ENCODE measurements at regions not wholly inside any gene's neighbourhood (a gene's known extent, or its start where the extent isn't known, plus 50 kb on each side); places are given as distances from the start of the nearest gene placed in this dataset.
A peak's percentile ranks its signal among the peaks of the same experiment; 100 is the strongest.
"Not testable (repeated sequence)": the region's sequence is repeated elsewhere in the genome, so short reads cannot be mapped to it uniquely, and the experiment has no call there.

DNA sequence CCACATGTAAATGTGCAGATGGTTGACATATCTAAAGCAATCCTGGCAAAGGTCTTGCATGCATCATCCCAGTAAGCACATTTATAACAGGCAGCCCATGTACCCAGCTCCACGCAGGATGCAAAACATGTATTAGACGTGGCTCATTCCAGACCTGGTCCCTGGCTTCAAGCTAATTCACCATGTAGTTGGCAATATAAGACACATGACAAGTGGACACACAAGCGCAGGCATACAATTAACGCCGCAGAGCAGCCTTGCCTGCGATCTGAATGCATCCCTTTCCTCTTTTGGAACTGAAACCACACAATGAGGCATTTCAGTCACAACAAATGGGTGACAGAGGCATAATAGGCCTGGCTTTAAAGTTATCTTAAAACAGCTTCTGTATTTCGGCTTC is 114.5 kb upstream of the TRIM2 start:
- DNase-seq (ENCODE audit: low spot score in 2 of 2) (no peak), ATAC-seq (no peak)
- H3K9me3 Mint-ChIP-seq, result peaks cover 0 to 10% of the 10 kb centered on the region in 2 donors
- no peak overlapping the region for H3K27ac Mint-ChIP-seq
- peaks cover 4 to 5% of the 10 kb centered on the region in 2 donors for H3K36me3 Mint-ChIP-seq

DNA sequence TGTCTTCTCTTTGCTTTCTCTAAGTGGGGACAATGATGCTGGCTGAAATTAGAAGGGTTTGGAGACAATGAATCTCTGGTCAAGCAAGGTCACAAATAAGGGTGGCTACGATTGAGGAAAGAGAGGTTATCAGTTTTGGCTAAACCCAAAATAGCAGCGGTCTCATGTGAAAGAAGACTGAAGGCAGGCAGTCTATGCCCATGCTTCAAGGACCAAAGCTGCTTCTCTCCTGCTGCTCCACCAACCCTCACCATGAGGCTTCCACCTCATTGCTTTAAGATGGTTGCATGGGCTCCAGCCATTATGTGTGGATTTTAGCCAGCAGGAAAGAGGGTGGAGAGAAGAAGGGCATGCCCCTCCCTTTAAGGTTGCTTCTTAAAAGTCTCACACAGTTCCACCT is 114.1 kb upstream of the TRIM2 start:
- Mint-ChIP-seq H3K9me3 (peaks cover 0 to 10% of the 10 kb centered on the region in 2 donors), H3K27ac (no peak overlapping the region), H3K36me3 (peaks cover 4 to 5% of the 10 kb centered on the region in 2 donors)
- ATAC-seq (no peak), DNase-seq (ENCODE audit: low spot score in 2 of 2) (no peak)

DNA sequence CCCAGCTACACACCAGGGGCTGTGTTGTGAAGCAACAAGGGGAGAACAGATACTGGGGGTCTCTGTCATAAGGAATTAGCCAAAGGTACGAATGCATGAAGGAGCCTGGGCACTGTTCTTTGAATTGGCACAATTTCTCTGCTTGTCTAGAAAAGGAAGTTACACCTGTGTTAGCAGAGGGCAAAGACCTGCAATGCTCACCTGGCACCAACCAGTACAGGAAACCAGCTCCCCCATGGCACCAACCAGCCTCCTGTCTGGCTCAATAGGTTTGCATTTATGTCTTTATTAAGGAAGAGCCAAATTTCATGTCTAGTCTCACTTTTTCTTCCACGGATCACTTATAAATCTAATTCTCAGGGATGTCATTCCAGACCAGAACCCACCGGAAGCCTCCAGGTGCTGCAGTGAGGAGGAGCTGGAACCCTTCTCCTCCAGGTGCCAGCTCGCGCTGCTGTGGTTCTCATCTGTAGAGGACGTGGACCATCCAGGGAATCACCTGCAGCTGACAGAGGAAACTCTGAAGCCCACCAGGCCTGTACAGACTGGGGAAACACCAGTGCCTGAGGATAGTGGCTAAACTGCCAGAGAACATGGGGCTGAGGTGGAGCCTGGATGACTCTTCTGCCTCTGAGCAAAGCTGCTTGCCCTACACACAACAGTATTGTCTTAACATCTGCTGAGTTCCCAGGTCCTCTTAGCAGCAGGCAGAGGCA is 113.4 kb upstream of the TRIM2 start:
- H3K27ac Mint-ChIP-seq, result no peak overlapping the region
- H3K9me3 Mint-ChIP-seq, result peaks cover 0 to 10% of the 10 kb centered on the region in 2 donors
- peaks cover under 1 to 5% of the 10 kb centered on the region in 2 donors for H3K36me3 Mint-ChIP-seq
- ATAC-seq (no peak), DNase-seq (ENCODE audit: low spot score in 2 of 2) (no peak)

DNA sequence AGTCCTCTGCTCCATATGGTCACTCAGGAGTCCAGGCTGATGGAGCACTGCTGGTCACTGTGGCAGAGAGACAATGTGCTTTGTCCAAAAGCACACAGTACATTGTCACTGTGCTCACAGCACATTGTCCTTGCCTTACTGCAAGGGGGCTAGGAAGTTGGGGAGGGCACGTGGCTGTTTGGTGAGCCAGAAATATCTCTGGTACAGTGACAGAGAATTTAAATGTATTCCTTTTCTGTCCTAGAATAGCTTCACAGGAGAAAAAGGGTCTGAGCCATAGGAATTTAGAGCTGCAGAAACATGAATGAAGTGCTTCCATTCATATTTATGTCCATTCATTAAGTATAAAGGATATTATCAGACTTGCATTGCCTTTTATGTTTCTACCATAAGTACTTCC is 110.8 kb upstream of the TRIM2 start:
- no peak for ATAC-seq
- H3K36me3 Mint-ChIP-seq, result no peaks in the 10 kb centered on the region
- DNase-seq (ENCODE audit: low spot score in 2 of 2), result no peak
- H3K27ac Mint-ChIP-seq, result no peak overlapping the region
- no peaks in the 10 kb centered on the region for H3K9me3 Mint-ChIP-seq

DNA sequence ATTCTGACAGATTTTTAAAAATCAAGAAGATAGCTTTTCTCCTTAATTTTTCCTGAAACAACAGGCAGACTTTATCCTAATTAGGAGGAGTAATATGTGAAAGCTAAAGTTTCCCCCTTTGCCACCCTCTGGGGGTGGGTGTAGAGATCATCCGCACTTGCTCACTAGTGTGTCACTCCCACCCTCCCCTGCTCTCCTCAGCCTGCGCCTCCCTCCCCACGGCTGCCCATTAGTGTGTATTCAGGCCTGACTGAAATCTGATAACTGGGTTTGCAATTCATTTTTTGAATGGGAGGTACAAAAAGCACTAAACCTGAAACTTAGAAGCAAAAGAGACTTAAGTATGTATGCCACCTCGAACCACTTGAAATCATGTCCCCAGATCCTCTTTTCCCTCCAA is 110.4 kb upstream of the TRIM2 start:
- DNase-seq (ENCODE audit: low spot score in 2 of 2), result no peak
- no peaks in the 10 kb centered on the region for H3K36me3 Mint-ChIP-seq
- H3K9me3 Mint-ChIP-seq, result no peaks in the 10 kb centered on the region
- no peak for ATAC-seq
- H3K27ac Mint-ChIP-seq, result no peak overlapping the region

DNA sequence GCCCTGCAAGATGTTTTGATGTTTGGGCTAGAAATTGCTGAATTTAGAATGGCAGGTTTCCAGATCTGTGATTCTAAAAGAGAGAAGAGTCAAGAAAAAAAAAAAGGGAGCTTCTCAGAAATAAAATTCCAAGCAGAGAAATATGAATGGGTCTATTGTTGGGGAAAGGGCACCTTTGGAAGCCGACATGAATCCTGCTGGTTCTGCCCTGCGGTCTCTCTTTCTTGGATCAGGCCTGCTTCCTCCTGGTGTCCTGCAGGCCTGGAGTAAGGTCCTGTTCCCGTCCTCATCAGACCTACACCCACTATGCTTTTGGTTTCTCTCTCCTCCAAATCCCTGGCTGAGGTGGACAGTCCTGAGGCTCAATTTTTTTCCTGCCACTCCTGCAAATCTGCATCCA is 109.8 kb upstream of the TRIM2 start:
- H3K27ac Mint-ChIP-seq, result no peak overlapping the region
- H3K9me3 Mint-ChIP-seq, result no peaks in the 10 kb centered on the region
- ATAC-seq (no peak), DNase-seq (ENCODE audit: low spot score in 2 of 2) (no peak)
- no peaks in the 10 kb centered on the region for H3K36me3 Mint-ChIP-seq

DNA sequence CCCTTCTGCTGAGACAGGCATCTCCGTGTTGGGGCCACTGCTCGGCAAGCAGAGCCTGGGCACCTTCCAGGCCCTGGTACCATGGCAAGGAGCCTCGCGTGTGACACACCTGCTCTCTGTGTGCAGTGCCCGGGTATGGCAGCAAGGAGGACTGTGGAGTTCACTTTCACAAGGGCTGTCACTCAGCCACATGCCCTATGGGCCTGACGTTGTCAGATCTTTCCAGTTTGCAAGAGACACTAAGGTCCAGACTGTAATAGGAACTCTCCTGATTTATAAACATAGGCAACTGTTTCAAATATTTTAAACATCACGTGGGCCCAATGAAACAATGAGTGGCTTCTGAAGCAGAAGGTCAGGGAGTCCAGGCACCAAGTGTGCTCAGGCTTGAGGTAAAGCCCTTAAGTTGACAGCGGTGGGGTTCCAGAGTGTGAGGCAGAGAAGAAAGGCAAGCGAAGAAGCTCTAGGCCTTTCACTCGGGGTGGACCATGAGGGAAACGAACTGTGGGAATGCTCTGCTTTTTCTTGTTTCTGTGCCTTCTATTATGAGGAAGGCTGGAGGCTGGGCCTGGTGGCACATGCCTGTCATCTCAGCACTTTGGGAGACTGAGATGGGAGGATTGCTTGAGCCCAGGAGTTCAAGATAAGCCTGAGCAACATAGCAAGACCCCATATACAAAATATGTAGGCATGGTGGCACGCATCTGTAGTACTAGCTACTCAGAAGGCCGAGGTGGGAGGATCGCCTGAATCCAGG is 108.6 kb upstream of the TRIM2 start:
- H3K9me3 Mint-ChIP-seq, result no peaks in the 10 kb centered on the region
- no peak overlapping the region for H3K27ac Mint-ChIP-seq
- DNase-seq (ENCODE audit: low spot score in 2 of 2), result no peak
- no peak for ATAC-seq
- no peaks in the 10 kb centered on the region for H3K36me3 Mint-ChIP-seq

DNA sequence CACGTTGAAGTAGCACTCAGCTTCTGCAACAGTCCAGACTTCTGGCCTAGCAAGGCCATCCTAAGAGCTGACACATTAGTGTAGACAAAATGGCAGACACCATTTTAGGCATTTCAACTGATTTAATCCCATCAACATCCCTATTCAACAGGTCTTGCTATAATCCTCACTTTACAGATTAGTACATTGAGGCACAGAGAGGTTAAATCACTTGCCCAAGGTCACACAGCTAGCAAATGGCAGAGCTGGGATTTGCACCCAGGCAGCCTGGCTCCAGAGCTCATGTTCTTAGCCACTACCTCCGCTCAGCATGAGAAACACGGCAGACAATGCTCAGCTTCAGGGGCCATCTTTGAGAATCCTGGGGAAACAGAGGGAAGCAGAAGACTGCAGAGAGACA is 107.9 kb upstream of the TRIM2 start:
- no peak overlapping the region for H3K27ac Mint-ChIP-seq
- H3K36me3 Mint-ChIP-seq, result no peaks in the 10 kb centered on the region
- no peak for ATAC-seq
- no peaks in the 10 kb centered on the region for H3K9me3 Mint-ChIP-seq
- no peak for DNase-seq (ENCODE audit: low spot score in 2 of 2)

DNA sequence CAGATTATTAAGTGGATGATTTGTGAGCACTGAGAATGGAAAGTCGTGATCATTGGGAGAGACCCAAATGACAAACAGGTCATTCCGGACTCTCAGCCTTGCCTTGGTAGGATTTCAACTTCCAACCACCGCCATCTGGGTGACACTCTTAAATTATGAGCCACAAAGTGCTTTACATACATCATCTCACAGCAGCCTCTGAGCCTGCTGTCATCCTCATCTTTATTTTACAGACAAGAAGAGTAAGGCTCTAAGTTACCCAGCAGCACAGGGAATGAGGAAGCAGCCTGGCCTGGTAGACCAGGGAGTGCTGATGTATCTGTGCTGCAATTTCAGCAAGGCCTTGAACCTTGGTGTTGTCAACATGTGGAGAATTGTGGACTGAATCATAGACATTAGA is 105.8 kb upstream of the TRIM2 start:
- H3K27ac Mint-ChIP-seq, result no peak overlapping the region
- no peaks in the 10 kb centered on the region for H3K9me3 Mint-ChIP-seq
- ATAC-seq (no peak), DNase-seq (ENCODE audit: low spot score in 2 of 2) (no peak)
- H3K36me3 Mint-ChIP-seq, result no peaks in the 10 kb centered on the region

DNA sequence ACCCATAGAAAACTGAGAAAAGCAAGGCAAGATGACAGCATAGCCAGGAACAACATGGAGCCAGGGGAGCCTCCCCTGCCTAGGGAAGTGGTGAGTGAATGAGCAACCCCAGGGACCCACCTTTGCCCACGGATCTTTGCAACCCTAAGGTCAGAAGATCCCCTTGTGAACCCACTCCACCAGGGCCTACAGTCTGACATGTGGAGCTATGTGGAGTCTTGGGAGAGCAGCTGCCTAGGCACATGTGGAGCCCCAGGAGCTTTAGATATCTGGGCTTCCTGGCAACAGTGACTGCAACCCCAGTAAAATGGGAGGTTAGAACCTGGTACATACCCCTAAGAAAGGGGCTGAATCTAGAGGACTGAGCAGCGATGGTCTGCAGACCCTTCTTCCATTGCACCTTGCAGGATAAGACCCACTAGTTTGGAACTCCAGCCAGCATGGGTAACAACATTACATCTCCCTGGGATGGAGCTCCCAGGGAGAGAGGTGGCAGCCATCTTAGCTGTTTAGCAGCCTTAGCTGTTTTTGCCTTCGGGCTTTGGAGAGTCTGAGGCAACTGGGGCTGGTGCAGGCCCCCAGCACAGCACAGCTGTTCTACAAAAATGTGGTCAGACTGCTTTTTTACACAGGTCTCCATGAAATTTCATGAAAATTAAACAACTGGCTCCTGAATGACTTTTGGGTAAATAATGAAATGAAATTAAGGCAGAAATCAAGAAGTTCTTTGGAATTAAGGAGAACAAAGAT is 104.7 kb upstream of the TRIM2 start:
- Mint-ChIP-seq H3K36me3 (no peaks in the 10 kb centered on the region), H3K9me3 (peaks cover 0 to 8% of the 10 kb centered on the region in 2 donors), H3K27ac (no peak overlapping the region)
- no peak for ATAC-seq
- no peak for DNase-seq (ENCODE audit: low spot score in 2 of 2)

DNA sequence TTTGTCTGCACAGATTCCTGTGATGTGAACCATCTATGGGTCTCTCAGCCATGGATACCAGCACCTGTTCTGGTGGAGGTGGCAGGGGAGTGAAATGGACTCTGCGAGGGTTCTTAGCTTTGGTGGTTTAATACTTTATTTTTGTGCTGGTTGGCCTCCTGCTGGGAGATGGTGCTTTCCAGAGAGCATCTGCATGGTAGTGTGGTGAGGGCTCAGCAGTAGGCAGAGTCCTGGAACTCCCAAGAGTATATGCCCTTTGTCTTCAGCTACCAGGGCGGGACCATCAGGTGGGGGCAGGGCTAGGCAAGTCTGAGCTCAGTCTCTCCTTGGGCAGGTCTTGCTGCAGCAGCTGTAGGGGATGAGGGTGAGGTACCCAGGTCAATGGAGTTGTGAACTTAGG is 97.5 kb upstream of the TRIM2 start:
- peaks cover 7 to 18% of the 10 kb centered on the region in 2 donors for H3K9me3 Mint-ChIP-seq
- peaks cover 10 to 13% of the 10 kb centered on the region in 2 donors for H3K36me3 Mint-ChIP-seq
- H3K27ac Mint-ChIP-seq; ATAC-seq; DNase-seq (ENCODE audit: low spot score in 2 of 2): not testable (repeated sequence)

DNA sequence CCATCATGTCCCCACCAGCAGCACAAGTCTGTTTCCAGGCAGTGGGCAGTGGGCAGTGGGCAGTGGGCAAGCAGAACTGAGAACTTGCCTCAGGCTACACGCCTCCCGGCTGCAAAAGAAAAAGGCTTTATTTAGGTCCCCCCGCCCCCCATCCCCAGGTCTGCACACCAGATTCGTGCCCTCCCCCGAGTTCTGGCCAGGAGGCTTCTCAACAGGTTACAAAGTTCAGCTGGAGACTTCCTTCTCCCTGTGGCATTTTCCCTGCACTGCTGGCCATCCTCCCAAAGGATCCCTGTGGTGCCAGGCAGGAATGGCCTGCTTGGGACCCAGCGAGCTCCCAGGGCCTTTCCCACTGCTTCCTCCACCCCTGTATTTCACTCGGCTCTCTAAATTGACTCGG is 97.0 kb upstream of the TRIM2 start:
- Mint-ChIP-seq H3K36me3 (peaks cover 10 to 13% of the 10 kb centered on the region in 2 donors), H3K9me3 (peaks cover 7 to 18% of the 10 kb centered on the region in 2 donors), H3K27ac (no peak overlapping the region)
- ATAC-seq (no peak), DNase-seq (ENCODE audit: low spot score in 2 of 2) (no peak)

DNA sequence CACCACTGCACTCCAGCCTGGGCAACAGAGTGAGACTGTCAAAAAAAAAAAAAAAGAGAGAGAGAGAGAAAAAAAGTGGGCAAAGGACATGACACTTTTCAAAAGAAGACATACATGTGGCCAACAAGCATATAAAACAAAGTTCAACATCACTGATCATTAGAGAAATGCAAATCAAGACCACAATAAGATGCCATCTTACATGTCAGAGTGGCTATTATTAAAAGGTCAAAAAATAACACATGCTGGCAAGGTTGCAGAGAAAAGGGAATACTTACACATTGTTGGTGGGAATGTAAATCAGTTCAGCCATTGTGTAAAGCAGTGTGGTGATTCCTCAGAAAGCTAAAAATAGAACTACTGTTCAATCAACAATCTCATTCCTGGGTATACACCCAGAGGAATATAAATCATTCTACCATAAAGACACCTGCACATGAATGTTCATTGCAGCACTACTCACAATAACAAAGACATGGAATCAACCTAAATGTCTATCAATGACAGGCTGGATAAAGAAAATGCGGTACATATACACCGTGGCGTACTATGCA is 94.9 kb upstream of the TRIM2 start:
- H3K9me3 Mint-ChIP-seq, result peaks cover 7 to 12% of the 10 kb centered on the region in 2 donors
- no peak overlapping the region for H3K27ac Mint-ChIP-seq
- ATAC-seq (no peak), DNase-seq (ENCODE audit: low spot score in 2 of 2) (no peak)
- H3K36me3 Mint-ChIP-seq, result peaks cover 10 to 13% of the 10 kb centered on the region in 2 donors

DNA sequence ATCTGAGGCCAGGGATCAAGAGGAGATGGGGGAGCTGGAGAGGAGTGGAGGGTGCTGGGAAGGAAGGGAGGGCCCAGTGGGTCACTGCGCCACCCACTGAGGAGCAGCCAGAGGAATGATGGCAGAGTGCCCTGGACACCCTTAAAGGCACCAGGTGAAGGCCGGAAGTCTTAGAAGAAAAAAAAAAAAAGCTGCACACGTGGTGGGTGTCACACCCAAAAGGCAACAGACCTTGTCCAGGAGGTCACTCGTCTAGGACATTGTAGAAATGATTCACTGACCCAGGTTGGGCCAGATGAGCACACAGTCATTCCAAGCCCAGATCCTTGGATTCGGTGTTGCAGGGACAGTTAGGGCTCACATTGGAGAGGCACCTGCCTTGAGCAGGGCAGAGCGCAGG is 93.5 kb upstream of the TRIM2 start:
- Mint-ChIP-seq H3K27ac (peak overlapping the region in 1 of 2 donors; percentile 45), H3K36me3 (peaks cover 10 to 13% of the 10 kb centered on the region in 2 donors), H3K9me3 (peaks cover 7 to 11% of the 10 kb centered on the region in 2 donors)
- ATAC-seq (no peak), DNase-seq (ENCODE audit: low spot score in 2 of 2) (no peak)

DNA sequence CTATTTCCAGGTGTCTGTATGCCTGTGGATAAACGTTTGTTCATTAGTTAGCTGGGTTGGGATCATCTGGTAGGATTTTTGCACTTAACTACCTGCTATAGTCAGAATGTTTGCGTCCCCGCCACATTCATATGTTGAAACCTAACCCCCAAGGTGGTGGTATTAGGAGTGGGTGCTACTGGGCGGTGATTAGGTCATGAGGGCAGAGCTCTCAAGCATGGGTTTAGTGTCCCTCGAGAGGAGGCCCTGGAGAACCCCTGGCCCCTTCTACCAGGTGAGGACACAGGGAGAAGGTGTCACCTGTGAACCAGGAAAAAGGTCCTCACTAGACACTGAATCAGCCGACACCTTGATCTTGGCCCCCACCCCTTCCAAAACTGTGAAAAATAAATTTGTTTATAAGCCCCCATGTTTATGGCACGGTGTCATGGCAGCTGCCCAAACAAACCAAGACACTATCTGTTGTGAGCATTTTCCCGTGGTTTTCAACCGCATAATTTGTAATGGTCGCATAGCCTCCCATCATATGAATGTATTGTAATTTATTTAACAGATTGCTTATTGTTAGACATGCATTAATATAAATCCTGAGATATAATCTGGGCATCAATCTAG is 92.7 kb upstream of the TRIM2 start:
- no peak for ATAC-seq
- no peak for DNase-seq (ENCODE audit: low spot score in 2 of 2)
- peaks cover 0 to 6% of the 10 kb centered on the region in 2 donors for H3K9me3 Mint-ChIP-seq
- peak overlapping the region in 1 of 2 donors; percentile 18 for H3K27ac Mint-ChIP-seq
- peaks cover 3 to 6% of the 10 kb centered on the region in 2 donors for H3K36me3 Mint-ChIP-seq

DNA sequence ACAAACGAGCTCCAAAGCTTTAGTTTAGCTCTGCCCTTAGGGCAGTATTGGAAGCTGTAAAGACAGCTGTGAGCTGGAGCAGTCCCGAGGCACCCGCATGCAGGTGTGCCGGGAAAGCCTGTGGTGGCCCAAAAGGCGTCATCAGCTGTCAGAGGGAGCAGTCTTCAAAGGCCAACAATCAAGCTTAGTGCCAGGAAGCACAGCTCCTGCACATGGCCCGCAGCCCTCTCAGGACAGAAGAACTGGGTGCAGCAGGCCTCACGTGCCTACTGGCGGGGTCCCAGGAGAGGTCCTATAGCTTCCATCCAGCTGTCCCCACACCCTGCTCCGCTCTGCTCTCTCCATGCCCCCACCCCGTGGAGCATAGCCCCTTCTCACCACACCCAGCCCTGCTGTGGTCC is 92.2 kb upstream of the TRIM2 start:
- peak overlapping the region in 1 of 2 donors; percentile 18 for H3K27ac Mint-ChIP-seq
- ATAC-seq, result peak; percentile 16
- peaks cover 0 to 6% of the 10 kb centered on the region in 2 donors for H3K36me3 Mint-ChIP-seq
- H3K9me3 Mint-ChIP-seq, result peaks cover 0 to 6% of the 10 kb centered on the region in 2 donors
- DNase-seq (ENCODE audit: low spot score in 2 of 2), result peak; percentile 27 to 60
